CD4-positive, alpha-beta T cell treated with Interleukin-2 at 100 ng/mL for 4 hours (primary cell): ENCODE measurements at regions not wholly inside any gene's neighbourhood (a gene's known extent, or its start where the extent isn't known, plus 50 kb on each side); places are given as distances from the start of the nearest gene placed in this dataset.

Experiments used
- DNase-seq: peaks from one replicate; pipeline ENCODE4 v3.0.0-alpha.2; 2020; ENCODE audit warnings: low spot score

- no peak for DNase-seq
These were observed 310.5 kb downstream of the PLK2 start for GRCh38 chr5:58149345-58149744.

GRCh38 chr5:58148254-58148775, 311.6 kb downstream of the PLK2 start:
- no peak for DNase-seq

GRCh38 chr5:58145397-58145934, 314.4 kb downstream of the PLK2 start:
- DNase-seq = no peak

GRCh38 chr5:58143727-58144126, 316.2 kb downstream of the PLK2 start:
- DNase-seq = no peak

- DNase-seq = no peak
These were observed 316.7 kb downstream of the PLK2 start for GRCh38 chr5:58143181-58143580.

- no peak for DNase-seq
These were observed 321.1 kb downstream of the PLK2 start for GRCh38 chr5:58138791-58139190.

GRCh38 chr5:58136406-58136805, 323.5 kb downstream of the PLK2 start:
- no peak for DNase-seq

- no peak for DNase-seq
These were observed 324.1 kb downstream of the PLK2 start for GRCh38 chr5:58135571-58136335.

- DNase-seq = no peak
These were observed 326.1 kb downstream of the PLK2 start for GRCh38 chr5:58133631-58134296.

GRCh38 chr5:58133216-58133615, 326.7 kb downstream of the PLK2 start:
- no peak for DNase-seq

GRCh38 chr5:58127255-58128220, 332.3 kb downstream of the PLK2 start:
- DNase-seq = no peak

- no peak for DNase-seq
These were observed 336.4 kb downstream of the PLK2 start for GRCh38 chr5:58123501-58123900.

- DNase-seq = no peak
These were observed 337.0 kb downstream of the PLK2 start for GRCh38 chr5:58122848-58123392.

GRCh38 chr5:58122157-58122556, 337.7 kb downstream of the PLK2 start:
- DNase-seq = no peak

- no peak for DNase-seq
These were observed 338.5 kb downstream of the PLK2 start for GRCh38 chr5:58121391-58121790.

GRCh38 chr5:58117542-58117941, 342.3 kb downstream of the PLK2 start:
- no peak for DNase-seq

GRCh38 chr5:58116346-58116745, 343.5 kb downstream of the PLK2 start:
- DNase-seq = no peak

- DNase-seq = no peak
These were observed 344.1 kb downstream of the PLK2 start for GRCh38 chr5:58115811-58116210.

- no peak for DNase-seq
These were observed 345.6 kb downstream of the PLK2 start for GRCh38 chr5:58114324-58114723.

GRCh38 chr5:58113172-58113571, 346.7 kb downstream of the PLK2 start:
- DNase-seq = no peak

- no peak for DNase-seq
These were observed 351.4 kb downstream of the PLK2 start for GRCh38 chr5:58108511-58108910.

GRCh38 chr5:58107704-58108103, 352.2 kb downstream of the PLK2 start:
- DNase-seq = no peak
